SH-SY5Y (cell line): ENCODE measurements at regions not wholly inside any gene's neighbourhood (a gene's known extent, or its start where the extent isn't known, plus 50 kb on each side); places are given as distances from the start of the nearest gene placed in this dataset.

Source experiments
- GATA2 ChIP-seq: IDR thresholded peaks from 2 replicates; pipeline ENCODE4 v1.6.1; 2011; ENCODE audit warnings: mild to moderate bottlenecking, low read depth, low read length
- GATA3 ChIP-seq: IDR thresholded peaks from 2 replicates; pipeline ENCODE4 v1.6.1; 2011; ENCODE audit warnings: low read depth, mild to moderate bottlenecking, low read length, moderate library complexity

DNA sequence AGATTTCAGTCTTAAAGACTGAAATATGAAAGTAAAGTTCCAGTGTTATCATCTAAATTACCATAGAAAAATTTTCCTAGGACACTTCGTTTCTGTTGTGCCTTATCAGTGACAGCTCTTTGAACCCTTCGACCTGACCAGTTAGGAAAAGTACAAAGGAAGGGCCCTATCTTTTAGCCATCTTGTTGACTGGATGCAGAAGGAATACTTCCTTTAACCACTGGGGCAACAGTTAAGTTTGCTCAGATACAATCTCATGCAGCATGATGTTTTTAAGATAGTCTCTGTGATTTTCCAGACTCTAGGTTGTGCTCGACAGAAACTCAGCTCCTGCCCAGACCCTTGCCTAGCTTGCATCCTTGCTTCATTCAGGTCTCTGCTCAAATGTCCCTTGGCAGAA is 210.5 kb upstream of the RPS6KA3 start:
- no peak; the same call in 1 of the 2 replicates for TF ChIP-seq GATA2
- TF ChIP-seq GATA3: no peak
